Panc1 (cell line): ENCODE measurements at regions not wholly inside any gene's neighbourhood (a gene's known extent, or its start where the extent isn't known, plus 50 kb on each side); places are given as distances from the start of the nearest gene placed in this dataset.
"Not testable (repeated sequence)": the region's sequence is repeated elsewhere in the genome, so short reads cannot be mapped to it uniquely, and the experiment has no call there.

ENCODE experiments used
- POLR2AphosphoS5 ChIP-seq: IDR thresholded peaks from 2 replicates; pipeline ENCODE4 v1.6.1; 2012; ENCODE audit warnings: mild to moderate bottlenecking, low read depth, low read length, moderate library complexity
- SIN3A ChIP-seq: IDR thresholded peaks from 2 replicates; pipeline ENCODE4 v1.6.1; 2012; ENCODE audit warnings: low read depth, mild to moderate bottlenecking, low read length, moderate library complexity, borderline replicate concordance; ENCODE audit not compliant: insufficient read depth
- TCF7L2 ChIP-seq: IDR thresholded peaks from 2 replicates; pipeline ENCODE4 v1.6.1; 2011; ENCODE audit warnings: mild to moderate bottlenecking, low read depth, low read length, inconsistent platforms
- TF ChIP-seq, protein P1 (sequence below): fragments of 450-650 bp; IDR thresholded peaks from 2 replicates; pipeline ENCODE4 v1.5.1; 2017; ENCODE audit warnings: mild to moderate bottlenecking

DNA sequence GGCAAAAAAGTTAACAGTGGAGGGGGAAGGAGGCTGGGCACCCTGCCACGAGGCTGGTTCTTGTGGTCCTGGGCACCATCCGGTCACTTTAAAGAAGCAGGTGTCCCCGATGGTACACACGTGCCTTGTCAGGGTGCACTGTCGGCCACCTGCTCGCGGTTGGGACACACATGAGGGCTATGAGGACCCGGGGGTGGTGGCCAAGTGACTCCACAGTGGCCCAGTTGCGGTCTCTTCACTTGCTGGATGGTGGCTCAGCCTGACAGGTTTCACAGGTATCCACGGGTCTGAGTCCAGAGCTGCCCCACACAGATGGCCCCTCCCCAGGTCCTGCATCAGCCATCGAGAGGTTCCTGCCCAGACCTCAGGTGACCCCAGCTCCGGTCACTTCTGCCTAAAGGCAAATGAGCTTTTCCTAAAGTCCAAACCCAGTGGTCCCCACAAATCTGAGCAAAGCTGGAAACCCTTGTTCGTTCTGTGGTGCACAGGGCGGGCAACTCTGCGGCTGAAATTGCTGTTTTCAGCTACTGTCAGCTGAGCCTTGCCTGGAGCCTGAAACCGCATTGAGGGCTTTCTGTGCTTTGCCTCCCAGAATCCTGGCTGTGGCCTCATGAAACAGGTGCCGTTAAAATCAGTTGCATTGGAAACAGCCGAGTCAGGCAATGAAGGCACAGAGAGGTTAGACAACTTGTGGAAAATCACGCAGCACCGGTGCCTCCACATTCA lies 144.0 kb downstream of the LAT start:
- TF ChIP-seq, protein P1, sequence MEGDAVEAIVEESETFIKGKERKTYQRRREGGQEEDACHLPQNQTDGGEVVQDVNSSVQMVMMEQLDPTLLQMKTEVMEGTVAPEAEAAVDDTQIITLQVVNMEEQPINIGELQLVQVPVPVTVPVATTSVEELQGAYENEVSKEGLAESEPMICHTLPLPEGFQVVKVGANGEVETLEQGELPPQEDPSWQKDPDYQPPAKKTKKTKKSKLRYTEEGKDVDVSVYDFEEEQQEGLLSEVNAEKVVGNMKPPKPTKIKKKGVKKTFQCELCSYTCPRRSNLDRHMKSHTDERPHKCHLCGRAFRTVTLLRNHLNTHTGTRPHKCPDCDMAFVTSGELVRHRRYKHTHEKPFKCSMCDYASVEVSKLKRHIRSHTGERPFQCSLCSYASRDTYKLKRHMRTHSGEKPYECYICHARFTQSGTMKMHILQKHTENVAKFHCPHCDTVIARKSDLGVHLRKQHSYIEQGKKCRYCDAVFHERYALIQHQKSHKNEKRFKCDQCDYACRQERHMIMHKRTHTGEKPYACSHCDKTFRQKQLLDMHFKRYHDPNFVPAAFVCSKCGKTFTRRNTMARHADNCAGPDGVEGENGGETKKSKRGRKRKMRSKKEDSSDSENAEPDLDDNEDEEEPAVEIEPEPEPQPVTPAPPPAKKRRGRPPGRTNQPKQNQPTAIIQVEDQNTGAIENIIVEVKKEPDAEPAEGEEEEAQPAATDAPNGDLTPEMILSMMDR, result not testable (repeated sequence)
- TF ChIP-seq SIN3A, POLR2AphosphoS5, TCF7L2: not testable (repeated sequence)
